ENCODE measurements at regions not wholly inside any gene's neighbourhood (a gene's known extent, or its start where the extent isn't known, plus 50 kb on each side); places are given as distances from the start of the nearest gene placed in this dataset.

- Histone ChIP-seq H3K4me3 (no peak overlapping the region), H3K27ac (no peak overlapping the region), H3K36me3 (no peaks in the 10 kb centered on the region), H3K9me3 (no peaks in the 10 kb centered on the region), H3K27me3 (no peaks in the 10 kb centered on the region), H3K4me1 (no peaks in the 10 kb centered on the region)
- intact Hi-C loops (cut with DNase I) = no loop called here
- no peak for ATAC-seq
- WGBS, 4 donors = 83 to 89% (median 88%) methylated on average over 4 of the region's 4 CpGs
- TF ChIP-seq POLR2A (IDR thresholded peaks at IDR 0.05) (no peak), CTCF (IDR thresholded peaks at IDR 0.05) (no peak)
- no peak for DNase-seq
Observed at GRCh38 chr18:55751476-55751875, 163.5 kb upstream of the TCF4 start.

- intact Hi-C loops (cut with DNase I) = no loop called here
- ATAC-seq = no peak
- WGBS, 4 donors = 63 to 84% (median 71%) methylated on average over 4 of the region's 4 CpGs
Observed at GRCh38 chr18:55748227-55748738, 160.3 kb upstream of the TCF4 start.

GRCh38 chr18:55744206-55744605 lies 156.2 kb upstream of the TCF4 start:
- no peaks in the 10 kb centered on the region for H3K4me1 ChIP-seq
- H3K27ac ChIP-seq = no peak overlapping the region
- TF ChIP-seq POLR2A (IDR thresholded peaks at IDR 0.05) (no peak), CTCF (IDR thresholded peaks at IDR 0.05) (no peak)
- intact Hi-C loops (cut with DNase I) = no loop called here
- ATAC-seq = no peak
- H3K4me3 ChIP-seq = no peak overlapping the region
- no peak for DNase-seq
- no peaks in the 10 kb centered on the region for H3K27me3 ChIP-seq
- no peaks in the 10 kb centered on the region for H3K36me3 ChIP-seq
- no peaks in the 10 kb centered on the region for H3K9me3 ChIP-seq
- WGBS, 4 donors = 93 to 97% (median 95%) methylated on average over 2 of the region's 2 CpGs

More at GRCh38 chr18:55748227-55748738, 160.3 kb upstream of the TCF4 start:
- Histone ChIP-seq H3K36me3 (no peaks in the 10 kb centered on the region), H3K4me3 (no peak overlapping the region), H3K27ac (no peak overlapping the region), H3K4me1 (no peaks in the 10 kb centered on the region), H3K9me3 (no peaks in the 10 kb centered on the region), H3K27me3 (no peaks in the 10 kb centered on the region)
- no peak for TF ChIP-seq CTCF (IDR thresholded peaks at IDR 0.05)
- no peak for TF ChIP-seq POLR2A (IDR thresholded peaks at IDR 0.05)
- DNase-seq = no peak

- DNase-seq (no peak), ATAC-seq (no peak)
- H3K27ac ChIP-seq = no peak overlapping the region
- TF ChIP-seq CTCF (IDR thresholded peaks at IDR 0.05) (no peak), POLR2A (IDR thresholded peaks at IDR 0.05) (no peak)
- H3K27me3 ChIP-seq = no peaks in the 10 kb centered on the region
- H3K9me3 ChIP-seq = no peaks in the 10 kb centered on the region
- intact Hi-C loops (cut with DNase I) = no loop called here
- H3K4me3 ChIP-seq = no peak overlapping the region
- 92 to 97% (median 93%) methylated on average over 3 of the region's 3 CpGs for WGBS, 4 donors
- H3K4me1 ChIP-seq = no peaks in the 10 kb centered on the region
- H3K36me3 ChIP-seq = no peaks in the 10 kb centered on the region
Observed at GRCh38 chr18:55743736-55744135, 155.7 kb upstream of the TCF4 start.
